Mesenchymal stem cell (in vitro differentiated cells and primary cell): ENCODE measurements at regions not wholly inside any gene's neighbourhood (a gene's known extent, or its start where the extent isn't known, plus 50 kb on each side); places are given as distances from the start of the nearest gene placed in this dataset.

ENCODE experiments used
- DNase-seq: peaks from one replicate; pipeline ENCODE4 v3.0.0-alpha.2; 2013
- H2AFZ ChIP-seq: one replicate; pipeline ENCODE4 v1.6.1; 2013; ENCODE audit warnings: low read depth, mild to moderate bottlenecking, control low read depth, inconsistent platforms, low read length, moderate library complexity
- H2AK5ac ChIP-seq: 2 replicates; pipeline ENCODE4 v1.6.1; 2013; ENCODE audit warnings: low read length, moderate library complexity, mild to moderate bottlenecking, inconsistent platforms; ENCODE audit not compliant: severe bottlenecking
- H2BK120ac ChIP-seq: one replicate; pipeline ENCODE4 v1.6.1; 2013; ENCODE audit warnings: low read depth, mild to moderate bottlenecking, inconsistent platforms, low read length, moderate library complexity
- H2BK12ac ChIP-seq, 2 experiments: one replicate each; pipeline ENCODE4 v1.6.1; 2013; ENCODE audit warnings: inconsistent platforms in 2 of 2, low read length in 2 of 2, mild to moderate bottlenecking in 2 of 2, moderate library complexity in 2 of 2, control low read depth in 1 of 2
- H2BK15ac ChIP-seq: one replicate; pipeline ENCODE4 v1.6.1; 2013; ENCODE audit warnings: mild to moderate bottlenecking, low read depth, inconsistent platforms; ENCODE audit not compliant: poor library complexity, severe bottlenecking
- H2BK5ac ChIP-seq: 2 replicates; pipeline ENCODE4 v1.6.1; 2013; ENCODE audit warnings: low read depth, mild to moderate bottlenecking, low read length, control low read depth, inconsistent platforms; ENCODE audit not compliant: poor library complexity, severe bottlenecking
- H3K14ac ChIP-seq, 2 experiments: one replicate each; pipeline ENCODE4 v1.6.1; 2013; ENCODE audit warnings: inconsistent platforms in 2 of 2, low read length in 2 of 2, control low read depth in 1 of 2, mild to moderate bottlenecking in 1 of 2, moderate library complexity in 1 of 2
- H3K18ac ChIP-seq, 2 experiments: one replicate each; pipeline ENCODE4 v1.6.1; 2013; ENCODE audit warnings: inconsistent platforms in 2 of 2, low read length in 2 of 2, control low read depth in 1 of 2, low read depth in 1 of 2, mild to moderate bottlenecking in 1 of 2
- H3K23ac ChIP-seq, 2 experiments: one replicate each; pipeline ENCODE4 v1.6.1; 2013; ENCODE audit warnings: inconsistent platforms in 2 of 2, low read length in 2 of 2, mild to moderate bottlenecking in 2 of 2, moderate library complexity in 2 of 2, control low read depth in 1 of 2
- H3K27ac ChIP-seq: 2 replicates; pipeline ENCODE4 v1.5.1; 2013; ENCODE audit warnings: mild to moderate bottlenecking, moderate library complexity, low read length, control low read depth, inconsistent platforms; ENCODE audit not compliant: poor library complexity, severe bottlenecking
- H3K27me3 ChIP-seq, 2 experiments: 2 replicates each; pipeline versions ENCODE4 v1.6.1 to v1.7.0; 2013; ENCODE audit warnings: low read length in 2 of 2, mild to moderate bottlenecking in 2 of 2, moderate library complexity in 2 of 2, control low read depth in 1 of 2, inconsistent platforms in 1 of 2; ENCODE audit not compliant: control insufficient read depth in 1 of 2, insufficient read depth in 1 of 2
- H3K36me3 ChIP-seq, 2 experiments: 2 replicates each; pipeline versions ENCODE4 v1.6.1 to v1.7.0; 2013; ENCODE audit warnings: low read length in 2 of 2, control low read depth in 1 of 2, inconsistent platforms in 1 of 2, low read depth in 1 of 2, mild to moderate bottlenecking in 1 of 2; ENCODE audit not compliant: insufficient read depth in 2 of 2, control insufficient read depth in 1 of 2
- H3K4ac ChIP-seq, 2 experiments: one replicate each; pipeline ENCODE4 v1.6.1; 2013; ENCODE audit warnings: inconsistent platforms in 2 of 2, low read length in 2 of 2, mild to moderate bottlenecking in 2 of 2, moderate library complexity in 2 of 2, control low read depth in 1 of 2, low read depth in 1 of 2
- H3K4me1 ChIP-seq: 2 replicates; pipeline ENCODE4 v1.6.1; 2013; ENCODE audit warnings: low read depth, low read length, control low read depth; ENCODE audit not compliant: control insufficient read depth, insufficient read depth
- H3K4me2 ChIP-seq: 2 replicates; pipeline ENCODE4 v1.6.1; 2013; ENCODE audit warnings: low read length, mild to moderate bottlenecking, inconsistent platforms; ENCODE audit not compliant: poor library complexity, severe bottlenecking
- H3K4me3 ChIP-seq, 2 experiments: 2 replicates each; pipeline versions ENCODE4 v1.5.1 to v1.7.0; 2013; ENCODE audit warnings: low read length in 2 of 2, mild to moderate bottlenecking in 2 of 2, control low read depth in 1 of 2, low read depth in 1 of 2; ENCODE audit not compliant: insufficient read depth in 1 of 2
- H3K79me1 ChIP-seq: replicated peaks from 2 replicates; pipeline ENCODE4 v1.6.1; 2013; ENCODE audit warnings: mild to moderate bottlenecking, control low read depth, low read length, inconsistent platforms; ENCODE audit not compliant: poor library complexity, severe bottlenecking
- H3K9ac ChIP-seq: 2 replicates; pipeline ENCODE4 v1.7.0; 2013; ENCODE audit warnings: mild to moderate bottlenecking, low read length, moderate library complexity
- H3K9me3 ChIP-seq: 2 replicates; pipeline ENCODE4 v1.7.0; 2013; ENCODE audit warnings: mild to moderate bottlenecking, low read length; ENCODE audit not compliant: control insufficient read depth
- H4K8ac ChIP-seq: one replicate; pipeline ENCODE4 v1.6.1; 2013; ENCODE audit warnings: inconsistent platforms, mild to moderate bottlenecking, low read length, moderate library complexity
- H4K91ac ChIP-seq: one replicate; pipeline ENCODE4 v1.6.1; 2013; ENCODE audit warnings: mild to moderate bottlenecking, low read length, inconsistent platforms
- WGBS: methylation state at CpG from one replicate; pipeline ENCODE4 v1.1.7; 2013; ENCODE audit warnings: mixed read lengths; 5-methylcytosine and 5-hydroxymethylcytosine counted together

GRCh38 chr3:177545964-177546363, 348.7 kb upstream of the TBL1XR1 start:
- Histone ChIP-seq H3K14ac (no peak overlapping the region), H3K27me3 (no peaks in the 10 kb centered on the region), H2BK15ac (no peak overlapping the region), H3K4ac (no peak overlapping the region), H3K27ac (no peak overlapping the region), H3K9me3 (no peaks in the 10 kb centered on the region), H2AFZ (no peak overlapping the region), H3K23ac (no peak overlapping the region), H4K8ac (no peak overlapping the region), H3K36me3 (no peaks in the 10 kb centered on the region), H3K79me1 (no peaks in the 10 kb centered on the region), H2BK120ac (no peak overlapping the region), H3K4me2 (no peak overlapping the region), H2BK5ac (no peak overlapping the region), H4K91ac (no peak overlapping the region), H3K4me1 (no peaks in the 10 kb centered on the region), H2AK5ac (no peak overlapping the region), H2BK12ac (no peak overlapping the region), H3K18ac (no peak overlapping the region), H3K9ac (no peak overlapping the region), H3K4me3 (no peak overlapping the region)
- whole genome bisulfite sequencing: 92% methylated on average over 2 of the region's 3 CpGs
- no peak for DNase-seq

- Histone ChIP-seq H3K18ac (no peak overlapping the region), H3K4me1 (no peaks in the 10 kb centered on the region), H2BK12ac (no peak overlapping the region), H3K9me3 (no peaks in the 10 kb centered on the region), H3K27ac (no peak overlapping the region), H2BK120ac (no peak overlapping the region), H2BK15ac (no peak overlapping the region), H3K4me2 (no peak overlapping the region), H4K8ac (no peak overlapping the region), H3K79me1 (no peaks in the 10 kb centered on the region), H2AFZ (no peak overlapping the region), H3K4me3 (no peak overlapping the region), H2BK5ac (no peak overlapping the region), H3K27me3 (no peaks in the 10 kb centered on the region), H3K14ac (no peak overlapping the region), H2AK5ac (no peak overlapping the region), H3K36me3 (no peaks in the 10 kb centered on the region), H4K91ac (no peak overlapping the region), H3K9ac (no peak overlapping the region), H3K23ac (no peak overlapping the region), H3K4ac (no peak overlapping the region)
- DNase-seq: no peak
- 97% methylated on average over 5 of the region's 13 CpGs for WGBS
Observed at GRCh38 chr3:177547711-177548350, 350.5 kb upstream of the TBL1XR1 start.

GRCh38 chr3:177550667-177551066, 353.4 kb upstream of the TBL1XR1 start:
- no peak overlapping the region for H3K18ac ChIP-seq
- H4K91ac ChIP-seq: no peak overlapping the region
- no peak for DNase-seq
- no peak overlapping the region for H4K8ac ChIP-seq
- H2BK12ac ChIP-seq: no peak overlapping the region
- H3K27me3 ChIP-seq: no peaks in the 10 kb centered on the region
- H2AK5ac ChIP-seq: no peak overlapping the region
- H3K23ac ChIP-seq: no peak overlapping the region
- no peak overlapping the region for H3K9ac ChIP-seq
- no peak overlapping the region for H2AFZ ChIP-seq
- no peaks in the 10 kb centered on the region for H3K9me3 ChIP-seq
- no peaks in the 10 kb centered on the region for H3K4me1 ChIP-seq
- H3K36me3 ChIP-seq: no peaks in the 10 kb centered on the region
- no peak overlapping the region for H3K4me2 ChIP-seq
- H3K4ac ChIP-seq: no peak overlapping the region
- no peaks in the 10 kb centered on the region for H3K79me1 ChIP-seq
- H2BK15ac ChIP-seq: no peak overlapping the region
- H2BK5ac ChIP-seq: no peak overlapping the region
- no peak overlapping the region for H2BK120ac ChIP-seq
- no peak overlapping the region for H3K27ac ChIP-seq
- WGBS: 100% methylated on average over 1 of the region's 1 CpG
- H3K4me3 ChIP-seq: no peak overlapping the region
- H3K14ac ChIP-seq: no peak overlapping the region

- H3K36me3 ChIP-seq: no peaks in the 10 kb centered on the region
- H4K91ac ChIP-seq: no peak overlapping the region
- H3K18ac ChIP-seq: no peak overlapping the region
- 87% methylated on average over 4 of the region's 4 CpGs for WGBS
- H3K14ac ChIP-seq: no peak overlapping the region
- no peak overlapping the region for H2AFZ ChIP-seq
- H2BK5ac ChIP-seq: no peak overlapping the region
- no peaks in the 10 kb centered on the region for H3K79me1 ChIP-seq
- no peak overlapping the region for H2BK15ac ChIP-seq
- no peak overlapping the region for H3K4ac ChIP-seq
- no peaks in the 10 kb centered on the region for H3K27me3 ChIP-seq
- H2BK120ac ChIP-seq: no peak overlapping the region
- DNase-seq: no peak
- no peak overlapping the region for H2AK5ac ChIP-seq
- no peak overlapping the region for H2BK12ac ChIP-seq
- H3K4me1 ChIP-seq: no peaks in the 10 kb centered on the region
- H3K23ac ChIP-seq: no peak overlapping the region
- no peak overlapping the region for H3K4me3 ChIP-seq
- H3K9ac ChIP-seq: no peak overlapping the region
- no peaks in the 10 kb centered on the region for H3K9me3 ChIP-seq
- H3K27ac ChIP-seq: no peak overlapping the region
- H3K4me2 ChIP-seq: no peak overlapping the region
- H4K8ac ChIP-seq: no peak overlapping the region
Observed at GRCh38 chr3:177551431-177551836, 354.2 kb upstream of the TBL1XR1 start.
